ENCODE measurements at regions not wholly inside any gene's neighbourhood (a gene's known extent, or its start where the extent isn't known, plus 50 kb on each side); places are given as distances from the start of the nearest gene placed in this dataset.

- DNase-seq = no peak
- no peak overlapping the region for H3K4me3 Mint-ChIP-seq (ENCODE audit: unreplicated experiment)
- POLR2A ChIA-PET = no interaction called here
Measured at GRCh38 chr1:193819376-193819775, 633.0 kb upstream of the B3GALT2 start.

GRCh38 chr1:193807208-193807607 is 620.8 kb upstream of the B3GALT2 start:
- ChIA-PET POLR2A (no interaction called here), CTCF (no interaction called here)
- BruUV-seq (replicated peaks) = no TSS peak
- Mint-ChIP-seq H3K36me3 (ENCODE audit: insufficient read depth, unreplicated experiment) (no peaks in the 10 kb centered on the region), H3K9me3 (ENCODE audit: unreplicated experiment) (peaks cover 10% of the 10 kb centered on the region), H3K27me3 (ENCODE audit: insufficient read depth, unreplicated experiment) (no peaks in the 10 kb centered on the region), H3K27ac (ENCODE audit: unreplicated experiment) (no peak overlapping the region), H3K4me1 (ENCODE audit: low read depth, unreplicated experiment) (peaks cover 5% of the 10 kb centered on the region), H3K4me3 (ENCODE audit: unreplicated experiment) (no peak overlapping the region)
- no peaks in the 10 kb centered on the region for H3K36me3 ChIP-seq (ENCODE audit: control insufficient read depth, insufficient read depth, low read length)
- no peak overlapping the region for H3K4me3 ChIP-seq (ENCODE audit: low read depth, low read length)
- H3K27me3 ChIP-seq (replicated peaks; ENCODE audit: control insufficient read depth, insufficient read depth, low read length) = no peaks in the 10 kb centered on the region
- DNase-seq = no peak
- no peak for TF ChIP-seq CTCF (IDR thresholded peaks at IDR 0.05; ENCODE audit: insufficient read depth in 1 of 2, low read depth in 1 of 2, low read length in 1 of 2, severe bottlenecking in 1 of 2, unreplicated experiment in 1 of 2)
- H3K4me1 ChIP-seq = no peaks in the 10 kb centered on the region
- no peaks in the 10 kb centered on the region for H3K9me3 ChIP-seq
- intact Hi-C loops (cut with micrococcal nuclease; ENCODE audit: unreplicated experiment) = no loop called here

More at GRCh38 chr1:193819376-193819775, 633.0 kb upstream of the B3GALT2 start:
- no peaks in the 10 kb centered on the region for H3K36me3 ChIP-seq (ENCODE audit: control insufficient read depth, insufficient read depth, low read length)
- TF ChIP-seq CTCF (IDR thresholded peaks at IDR 0.05; ENCODE audit: insufficient read depth in 1 of 2, low read depth in 1 of 2, low read length in 1 of 2, severe bottlenecking in 1 of 2, unreplicated experiment in 1 of 2) = no peak
- no peaks in the 10 kb centered on the region for H3K4me1 ChIP-seq
- no TSS peak for BruUV-seq (replicated peaks)
- H3K27ac Mint-ChIP-seq (ENCODE audit: unreplicated experiment) = no peak overlapping the region
- H3K27me3 ChIP-seq (replicated peaks; ENCODE audit: control insufficient read depth, insufficient read depth, low read length) = no peaks in the 10 kb centered on the region
- H3K36me3 Mint-ChIP-seq (ENCODE audit: insufficient read depth, unreplicated experiment) = no peaks in the 10 kb centered on the region
- H3K4me3 ChIP-seq (ENCODE audit: low read depth, low read length) = no peak overlapping the region
- H3K9me3 ChIP-seq = no peaks in the 10 kb centered on the region
- intact Hi-C loops (cut with micrococcal nuclease; ENCODE audit: unreplicated experiment) = no loop called here
- no peaks in the 10 kb centered on the region for H3K9me3 Mint-ChIP-seq (ENCODE audit: unreplicated experiment)
- no peaks in the 10 kb centered on the region for H3K4me1 Mint-ChIP-seq (ENCODE audit: low read depth, unreplicated experiment)
- CTCF ChIA-PET = no interaction called here
- H3K27me3 Mint-ChIP-seq (ENCODE audit: insufficient read depth, unreplicated experiment) = no peaks in the 10 kb centered on the region

- Mint-ChIP-seq H3K27me3 (ENCODE audit: insufficient read depth, unreplicated experiment) (no peaks in the 10 kb centered on the region), H3K4me1 (ENCODE audit: low read depth, unreplicated experiment) (peaks cover 10% of the 10 kb centered on the region), H3K36me3 (ENCODE audit: insufficient read depth, unreplicated experiment) (no peaks in the 10 kb centered on the region), H3K4me3 (ENCODE audit: unreplicated experiment) (no peak overlapping the region), H3K27ac (ENCODE audit: unreplicated experiment) (no peak overlapping the region), H3K9me3 (ENCODE audit: unreplicated experiment) (peaks cover 13% of the 10 kb centered on the region)
- Histone ChIP-seq H3K4me3 (ENCODE audit: low read depth, low read length) (no peak overlapping the region), H3K27me3 (replicated peaks; ENCODE audit: control insufficient read depth, insufficient read depth, low read length) (no peaks in the 10 kb centered on the region), H3K36me3 (ENCODE audit: control insufficient read depth, insufficient read depth, low read length) (no peaks in the 10 kb centered on the region), H3K9me3 (no peaks in the 10 kb centered on the region), H3K4me1 (no peaks in the 10 kb centered on the region)
- intact Hi-C loops (cut with micrococcal nuclease; ENCODE audit: unreplicated experiment) = no loop called here
- no peak for DNase-seq
- POLR2A ChIA-PET = no interaction called here
- CTCF ChIA-PET = no interaction called here
- no peak for TF ChIP-seq CTCF (IDR thresholded peaks at IDR 0.05; ENCODE audit: insufficient read depth in 1 of 2, low read depth in 1 of 2, low read length in 1 of 2, severe bottlenecking in 1 of 2, unreplicated experiment in 1 of 2)
- no TSS peak for BruUV-seq (replicated peaks)
Measured at GRCh38 chr1:193806079-193807048, 620.0 kb upstream of the B3GALT2 start.
